Cardiac muscle cell (in vitro differentiated cells and primary cell): ENCODE measurements at regions not wholly inside any gene's neighbourhood (a gene's known extent, or its start where the extent isn't known, plus 50 kb on each side); places are given as distances from the start of the nearest gene placed in this dataset.

Source experiments
- DNase-seq, 2 donors: peaks; one replicate each; pipeline versions ENCODE4 v3.0.0 to v3.0.0-alpha.2; 2010 to 2017; ENCODE audit warnings: low read depth in 1 of 2, low spot score in 1 of 2
- H3K27ac ChIP-seq: fragments of 200-600 bp; sonication (generic); 2 replicates; pipeline ENCODE4 v1.5.1; 2016
- H3K27me3 ChIP-seq: fragments of 200-600 bp; sonication (generic); 2 replicates; pipeline ENCODE4 v1.6.0; 2016; ENCODE audit warnings: control low read depth
- H3K36me3 ChIP-seq: fragments of 200-600 bp; sonication (generic); 2 replicates; pipeline ENCODE4 v1.5.1; 2016; ENCODE audit warnings: control low read depth
- H3K4me1 ChIP-seq: fragments of 200-600 bp; sonication (generic); 2 replicates; pipeline ENCODE4 v1.8.1; 2017; ENCODE audit warnings: low read depth, mild to moderate bottlenecking, mixed run types
- H3K4me3 ChIP-seq: fragments of 200-600 bp; sonication (generic); 2 replicates; pipeline ENCODE4 v1.5.1; 2016; ENCODE audit warnings: mild to moderate bottlenecking
- H3K9me3 ChIP-seq: fragments of 200-600 bp; sonication (generic); 2 replicates; pipeline ENCODE4 v1.5.1; 2017; ENCODE audit warnings: low read depth, mild to moderate bottlenecking, control low read depth
- CTCF ChIP-seq: IDR thresholded peaks from 2 replicates; pipeline ENCODE4 v1.5.1; 2012; ENCODE audit warnings: low read depth, mild to moderate bottlenecking, low read length

GRCh38 chr17:13292291-13292690 lies 274.5 kb upstream of the ELAC2 start:
- no peaks in the 10 kb centered on the region for H3K27me3 ChIP-seq
- H3K9me3 ChIP-seq: no peaks in the 10 kb centered on the region
- DNase-seq: no peak
- H3K36me3 ChIP-seq: no peaks in the 10 kb centered on the region
- no peak for TF ChIP-seq CTCF
- H3K4me3 ChIP-seq: no peak overlapping the region
- no peaks in the 10 kb centered on the region for H3K4me1 ChIP-seq
- no peak overlapping the region for H3K27ac ChIP-seq

GRCh38 chr17:13288248-13288647 lies 270.4 kb upstream of the ELAC2 start:
- Histone ChIP-seq H3K9me3 (no peaks in the 10 kb centered on the region), H3K4me3 (no peak overlapping the region), H3K27ac (no peak overlapping the region), H3K27me3 (no peaks in the 10 kb centered on the region), H3K36me3 (no peaks in the 10 kb centered on the region), H3K4me1 (no peaks in the 10 kb centered on the region)
- no peak for DNase-seq
- TF ChIP-seq CTCF: no peak

GRCh38 chr17:13287226-13287625 lies 269.4 kb upstream of the ELAC2 start:
- no peaks in the 10 kb centered on the region for H3K27me3 ChIP-seq
- H3K36me3 ChIP-seq: no peaks in the 10 kb centered on the region
- H3K4me3 ChIP-seq: no peak overlapping the region
- no peak for TF ChIP-seq CTCF
- no peaks in the 10 kb centered on the region for H3K4me1 ChIP-seq
- H3K9me3 ChIP-seq: no peaks in the 10 kb centered on the region
- H3K27ac ChIP-seq: no peak overlapping the region
- no peak for DNase-seq

GRCh38 chr17:13283606-13284005 lies 265.8 kb upstream of the ELAC2 start:
- no peak for TF ChIP-seq CTCF
- Histone ChIP-seq H3K27ac (no peak overlapping the region), H3K4me1 (no peaks in the 10 kb centered on the region), H3K36me3 (no peaks in the 10 kb centered on the region), H3K9me3 (no peaks in the 10 kb centered on the region), H3K27me3 (no peaks in the 10 kb centered on the region), H3K4me3 (no peak overlapping the region)
- no peak for DNase-seq

- H3K9me3 ChIP-seq: no peaks in the 10 kb centered on the region
- no peak for DNase-seq
- no peaks in the 10 kb centered on the region for H3K4me1 ChIP-seq
- no peaks in the 10 kb centered on the region for H3K36me3 ChIP-seq
- no peak overlapping the region for H3K27ac ChIP-seq
- no peaks in the 10 kb centered on the region for H3K27me3 ChIP-seq
- H3K4me3 ChIP-seq: no peak overlapping the region
- TF ChIP-seq CTCF: no peak
Measured at GRCh38 chr17:13281626-13282025, 263.8 kb upstream of the ELAC2 start.

- Histone ChIP-seq H3K4me3 (no peak overlapping the region), H3K27me3 (no peaks in the 10 kb centered on the region), H3K4me1 (no peaks in the 10 kb centered on the region), H3K36me3 (no peaks in the 10 kb centered on the region), H3K27ac (no peak overlapping the region), H3K9me3 (no peaks in the 10 kb centered on the region)
- TF ChIP-seq CTCF: no peak
- no peak for DNase-seq
Measured at GRCh38 chr17:13273806-13274205, 256.0 kb upstream of the ELAC2 start.
